Esophagus muscularis mucosa (tissue), 4 donors: ENCODE measurements at regions not wholly inside any gene's neighbourhood (a gene's known extent, or its start where the extent isn't known, plus 50 kb on each side); places are given as distances from the start of the nearest gene placed in this dataset.

Source experiments
- DNase-seq: peaks from one replicate; pipeline ENCODE4 v3.0.0-alpha.2; 2017; ENCODE audit errors: extremely low spot score
- H3K27ac ChIP-seq, 4 donors: fragments of 200-600 bp; sonication (generic); replicated peaks in 1 of 4; 1 replicate in 3 of 4; 2 replicates in 1 of 4; pipeline ENCODE4 v1.5.1; 2016 to 2019; ENCODE audit warnings: mild to moderate bottlenecking in 1 of 4
- H3K27me3 ChIP-seq, 4 donors: fragments of 200-600 bp; sonication (generic); one replicate each; pipeline versions ENCODE4 v1.5.1 to v1.6.0; 2016 to 2019
- H3K36me3 ChIP-seq, 4 donors: fragments of 200-600 bp; sonication (generic); one replicate each; pipeline ENCODE4 v1.5.1; 2016 to 2019
- H3K4me1 ChIP-seq, 4 donors: fragments of 200-600 bp; sonication (generic); one replicate each; pipeline ENCODE4 v1.5.1; 2016 to 2019
- H3K4me3 ChIP-seq, 4 donors: fragments of 200-600 bp; sonication (generic); 1 replicate in 2 of 4; 2 replicates in 2 of 4; pipeline ENCODE4 v1.5.1; 2016 to 2019; ENCODE audit warnings: mild to moderate bottlenecking in 4 of 4, moderate library complexity in 1 of 4
- H3K9me3 ChIP-seq, 4 donors: fragments of 200-600 bp; sonication (generic); 1 replicate in 3 of 4; 2 replicates in 1 of 4; pipeline ENCODE4 v1.5.1; 2016 to 2019
- CTCF ChIP-seq, 3 experiments: fragments of 200-600 bp in 2 of 3; fragments of 450-650 bp in 1 of 3; sonication (generic) in 2 of 3; IDR thresholded peaks; one replicate each; pipeline ENCODE4 v1.5.1; 2017 to 2019; ENCODE audit warnings: antibody characterized with exemption in 3 of 3, mild to moderate bottlenecking in 2 of 3, moderate library complexity in 1 of 3
- EP300 ChIP-seq: sonication (generic); formaldehyde crosslinking; IDR thresholded peaks from one replicate; pipeline ENCODE4 v1.6.1; 2017; ENCODE audit warnings: antibody characterized with exemption
- POLR2A ChIP-seq: fragments of 450-650 bp; IDR thresholded peaks from one replicate; pipeline ENCODE4 v1.6.1; 2017; ENCODE audit warnings: antibody characterized with exemption, moderate library complexity, mild to moderate bottlenecking, low read depth
- POLR2AphosphoS5 ChIP-seq, 2 donors: sonication (generic); formaldehyde crosslinking; IDR thresholded peaks; one replicate each; pipeline ENCODE4 v1.6.1; 2017; ENCODE audit warnings: antibody characterized with exemption in 2 of 2
- WGBS: methylation state at CpG from one replicate; pipeline ENCODE4 v1.1.5; 2018; 5-methylcytosine and 5-hydroxymethylcytosine counted together
- intact Hi-C: fragments of 100-400 bp; cut with DNase I; formaldehyde crosslinking; loops from one replicate; pipeline ENCODE4 v1.15.1; 2023

DNA sequence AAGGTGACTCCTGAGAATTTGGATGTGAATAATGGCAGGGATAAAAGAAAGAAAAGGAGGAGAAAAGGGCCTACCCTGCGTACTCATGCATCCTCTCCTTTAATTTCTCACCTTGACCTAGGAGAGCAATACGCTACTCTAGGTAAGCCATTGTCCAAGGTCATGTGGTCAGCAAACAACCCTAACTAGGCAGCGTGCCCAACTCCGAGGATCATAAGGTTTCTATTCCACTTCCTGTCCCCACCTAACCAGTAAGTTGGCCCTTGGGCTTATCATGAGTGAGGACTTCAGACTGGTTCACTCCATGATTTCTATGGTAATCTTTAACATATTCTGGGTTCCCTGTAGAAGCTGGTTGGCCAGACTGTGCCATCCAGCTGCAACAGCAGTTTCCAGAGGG lies 315.1 kb upstream of the CCL2 start:
- intact Hi-C loops: no loop called here
- peaks cover 0 to 2% (median 0%) of the 10 kb centered on the region in 4 donors for H3K4me1 ChIP-seq
- peaks cover 0 to 8% (median 0%) of the 10 kb centered on the region in 4 donors for H3K27me3 ChIP-seq
- H3K9me3 ChIP-seq: no peaks in the 10 kb centered on the region
- 90% methylated on average over 4 of the region's 4 CpGs for WGBS
- no peak overlapping the region for H3K27ac ChIP-seq
- no peak for TF ChIP-seq POLR2A
- no peak for TF ChIP-seq CTCF (IDR thresholded peaks at IDR 0.05)
- no peak for TF ChIP-seq POLR2AphosphoS5 (IDR thresholded peaks at IDR 0.05)
- no peak for TF ChIP-seq EP300
- no peak for DNase-seq
- H3K36me3 ChIP-seq: no peaks in the 10 kb centered on the region
- no peak overlapping the region for H3K4me3 ChIP-seq

DNA sequence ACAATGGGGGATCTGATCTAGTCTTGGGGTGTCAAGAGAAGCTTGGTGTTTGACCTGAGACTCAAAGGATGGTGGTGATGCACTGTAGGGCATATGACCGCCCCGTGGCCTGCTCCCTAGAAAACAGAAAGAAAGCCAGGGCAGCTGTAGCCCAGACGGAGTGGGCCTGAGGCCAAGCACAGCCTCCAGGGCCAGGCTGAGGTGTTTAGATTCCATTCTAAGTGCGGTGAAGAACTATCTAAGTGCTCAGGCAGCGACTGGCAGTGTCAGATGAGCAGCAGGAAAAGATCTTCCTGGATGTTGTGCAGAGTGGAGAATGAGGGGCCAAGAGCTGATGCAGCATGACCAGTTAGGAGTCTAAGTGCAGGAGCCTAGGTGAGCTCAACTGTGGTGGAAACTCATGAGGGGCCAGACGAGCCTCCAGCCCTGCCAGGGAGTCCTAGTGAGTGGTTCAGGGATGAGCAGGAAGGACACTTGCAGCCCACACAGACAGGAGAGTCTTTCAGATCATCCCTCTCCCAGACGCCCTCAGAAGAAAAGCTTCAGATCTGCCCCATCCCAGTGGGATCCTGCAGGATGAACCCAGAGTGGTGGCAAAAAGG lies 314.2 kb upstream of the CCL2 start:
- 63% methylated on average over 7 of the region's 7 CpGs for WGBS
- H3K9me3 ChIP-seq: no peaks in the 10 kb centered on the region
- H3K4me3 ChIP-seq: no peak overlapping the region
- H3K4me1 ChIP-seq: peaks cover 0 to 2% (median 0%) of the 10 kb centered on the region in 4 donors
- H3K27ac ChIP-seq: no peak overlapping the region
- H3K36me3 ChIP-seq: no peaks in the 10 kb centered on the region
- intact Hi-C loops: no loop called here
- peaks cover 0 to 15% (median 0%) of the 10 kb centered on the region in 4 donors for H3K27me3 ChIP-seq
- no peak for DNase-seq
- no peak for TF ChIP-seq CTCF (IDR thresholded peaks at IDR 0.05)
- no peak for TF ChIP-seq POLR2AphosphoS5 (IDR thresholded peaks at IDR 0.05)
- TF ChIP-seq POLR2A: no peak
- no peak for TF ChIP-seq EP300

DNA sequence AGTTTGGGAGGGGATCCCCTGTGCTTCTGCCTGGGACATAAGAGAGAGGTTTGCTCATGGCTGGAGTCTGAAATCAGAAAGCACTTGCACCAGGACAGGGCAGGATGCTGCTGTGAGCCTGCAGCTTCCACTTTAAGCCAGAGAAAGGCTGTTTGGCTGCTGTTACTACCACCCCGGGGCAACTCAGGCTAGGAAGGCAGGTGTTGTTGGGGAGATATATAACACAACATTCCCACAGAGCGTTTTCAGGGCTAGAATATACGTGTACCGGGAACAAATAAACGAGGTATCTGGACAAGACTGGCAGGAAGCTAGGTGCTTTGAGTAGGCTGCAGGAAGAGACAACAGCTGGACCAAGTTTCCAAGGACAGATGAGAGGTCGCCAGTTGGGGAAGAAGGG lies 313.3 kb upstream of the CCL2 start:
- H3K36me3 ChIP-seq: no peaks in the 10 kb centered on the region
- WGBS: 62% methylated on average over 6 of the region's 6 CpGs
- no peaks in the 10 kb centered on the region for H3K9me3 ChIP-seq
- intact Hi-C loops: no loop called here
- no peak for TF ChIP-seq EP300
- no peak for TF ChIP-seq POLR2AphosphoS5 (IDR thresholded peaks at IDR 0.05)
- TF ChIP-seq CTCF (IDR thresholded peaks at IDR 0.05): no peak
- TF ChIP-seq POLR2A: no peak
- H3K4me1 ChIP-seq: peaks cover 0 to 2% (median 0%) of the 10 kb centered on the region in 4 donors
- no peak for DNase-seq
- no peak overlapping the region for H3K27ac ChIP-seq
- H3K27me3 ChIP-seq: peaks cover 0 to 16% (median 0%) of the 10 kb centered on the region in 4 donors
- no peak overlapping the region for H3K4me3 ChIP-seq

DNA sequence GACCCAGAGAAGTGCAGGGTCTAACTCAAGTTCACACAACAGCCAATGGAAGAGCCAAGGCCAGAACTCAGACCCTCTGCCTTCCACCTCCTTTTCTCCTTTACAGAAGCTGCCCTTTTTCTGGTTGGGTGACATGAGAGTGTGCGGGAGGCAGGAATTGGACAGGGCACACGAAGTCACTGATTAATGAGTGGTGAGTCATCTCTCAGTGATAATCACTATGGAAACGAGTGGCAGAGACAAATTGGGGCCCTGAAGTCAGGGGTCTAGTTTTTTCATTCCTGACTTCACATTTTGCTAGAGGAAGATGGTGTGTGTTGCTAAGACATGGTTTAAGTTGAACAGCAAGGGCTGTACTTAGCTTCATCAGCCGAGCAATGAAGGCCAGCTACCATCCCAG lies 312.7 kb upstream of the CCL2 start:
- intact Hi-C loops: no loop called here
- 41% methylated on average over 4 of the region's 4 CpGs for WGBS
- no peak for DNase-seq
- no peak overlapping the region for H3K4me3 ChIP-seq
- no peak for TF ChIP-seq CTCF (IDR thresholded peaks at IDR 0.05)
- H3K27ac ChIP-seq: no peak overlapping the region
- no peaks in the 10 kb centered on the region for H3K9me3 ChIP-seq
- no peaks in the 10 kb centered on the region for H3K36me3 ChIP-seq
- H3K4me1 ChIP-seq: peaks cover 0 to 2% (median 0%) of the 10 kb centered on the region in 4 donors
- H3K27me3 ChIP-seq: peaks cover 0 to 16% (median 0%) of the 10 kb centered on the region in 4 donors

GRCh38 chr17:33944412-33944811 lies 310.7 kb upstream of the CCL2 start:
- Histone ChIP-seq H3K9me3 (no peaks in the 10 kb centered on the region), H3K4me3 (no peak overlapping the region), H3K27ac (no peak overlapping the region), H3K4me1 (peaks cover 0 to 2% (median 0%) of the 10 kb centered on the region in 4 donors), H3K27me3 (peaks cover 0 to 16% (median 0%) of the 10 kb centered on the region in 4 donors), H3K36me3 (no peaks in the 10 kb centered on the region)
- intact Hi-C loops: no loop called here
- 77% methylated on average over 4 of the region's 4 CpGs for WGBS
- no peak for DNase-seq
- no peak for TF ChIP-seq POLR2AphosphoS5 (IDR thresholded peaks at IDR 0.05)
- no peak for TF ChIP-seq EP300
- no peak for TF ChIP-seq POLR2A
